ENCODE measurements at regions not wholly inside any gene's neighbourhood (a gene's known extent, or its start where the extent isn't known, plus 50 kb on each side); places are given as distances from the start of the nearest gene placed in this dataset.
A peak's percentile ranks its signal among the peaks of the same experiment; 100 is the strongest.

DNA sequence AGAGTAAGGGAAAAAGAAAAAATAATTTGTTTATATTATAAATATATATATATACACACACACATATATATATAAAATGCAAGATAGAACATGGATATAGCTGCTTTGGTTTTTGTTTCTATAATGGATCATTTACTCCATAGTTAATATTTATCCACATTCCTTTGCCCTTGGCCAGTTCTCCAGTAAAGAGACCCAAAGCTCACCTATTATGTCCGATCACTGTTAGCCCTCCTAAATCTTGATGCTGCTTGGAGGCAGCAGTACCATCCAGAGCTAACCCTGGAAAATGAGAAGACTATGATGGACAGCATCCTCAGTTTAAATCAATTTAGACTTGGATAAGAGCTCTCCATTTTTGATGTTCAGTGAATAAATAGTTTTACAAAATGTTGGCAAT lies 407.7 kb downstream of the PLPP3 start:
- no peak overlapping the region for H2BK12ac ChIP-seq (ENCODE audit: low read length)
- H2BK15ac ChIP-seq (ENCODE audit: low read length): no peak overlapping the region
- H3K4ac ChIP-seq (ENCODE audit: low read length): no peak overlapping the region
- H3K27ac ChIP-seq (replicated peaks; ENCODE audit: low read length): no peak overlapping the region
- DNase-seq (ENCODE audit: low spot score): no peak
- WGBS, 2 donors (ENCODE audit: extremely low coverage in 2 of 2, insufficient read length in 2 of 2, insufficient replicate concordance in 1 of 2): no CpG with 5 or more reads among the region's 1 CpG
- H3K4me1 ChIP-seq (ENCODE audit: control insufficient read depth in 2 of 2, insufficient read depth in 1 of 2, low read depth in 1 of 2, low read length in 2 of 2): no peaks in the 10 kb centered on the region
- H3K18ac ChIP-seq (ENCODE audit: low read length): no peak overlapping the region
- no peak overlapping the region for H3K4me2 ChIP-seq (ENCODE audit: insufficient read depth, low read length, poor library complexity, severe bottlenecking)
- no peak overlapping the region for H4K91ac ChIP-seq (ENCODE audit: low read depth, low read length, poor library complexity)
- H3K79me1 ChIP-seq (ENCODE audit: low read depth, low read length): no peaks in the 10 kb centered on the region
- H3K23ac ChIP-seq (ENCODE audit: low read depth, low read length, poor library complexity): no peak overlapping the region
- H3K14ac ChIP-seq (ENCODE audit: low read length): no peak overlapping the region
- H3K27me3 ChIP-seq (ENCODE audit: control insufficient read depth in 3 of 3, insufficient read depth in 3 of 3, low read depth in 1 of 3, low read length in 3 of 3): no peaks in the 10 kb centered on the region
- H2AK5ac ChIP-seq (ENCODE audit: low read depth, low read length): no peak overlapping the region
- H3K9me3 ChIP-seq (replicated peaks in 1 of 2; ENCODE audit: control insufficient read depth in 2 of 2, insufficient read depth in 1 of 2, low read depth in 1 of 2, low read length in 2 of 2): peaks cover 0 to 8% of the 10 kb centered on the region in 2 donors
- H2AFZ ChIP-seq (ENCODE audit: low read length): no peak overlapping the region
- H4K8ac ChIP-seq (ENCODE audit: low read depth, low read length): no peak overlapping the region
- no peaks in the 10 kb centered on the region for H3K36me3 ChIP-seq (replicated peaks in 1 of 2; ENCODE audit: control insufficient read depth in 2 of 2, insufficient read depth in 2 of 2, low read length in 2 of 2)
- no peak overlapping the region for H3K4me3 ChIP-seq (ENCODE audit: low read length in 2 of 2)
- no peak overlapping the region for H2BK5ac ChIP-seq (ENCODE audit: low read length)
- H2BK120ac ChIP-seq (ENCODE audit: low read depth, low read length): no peak overlapping the region
- H3K9ac ChIP-seq (ENCODE audit: low read depth, low read length, poor library complexity): no peak overlapping the region

DNA sequence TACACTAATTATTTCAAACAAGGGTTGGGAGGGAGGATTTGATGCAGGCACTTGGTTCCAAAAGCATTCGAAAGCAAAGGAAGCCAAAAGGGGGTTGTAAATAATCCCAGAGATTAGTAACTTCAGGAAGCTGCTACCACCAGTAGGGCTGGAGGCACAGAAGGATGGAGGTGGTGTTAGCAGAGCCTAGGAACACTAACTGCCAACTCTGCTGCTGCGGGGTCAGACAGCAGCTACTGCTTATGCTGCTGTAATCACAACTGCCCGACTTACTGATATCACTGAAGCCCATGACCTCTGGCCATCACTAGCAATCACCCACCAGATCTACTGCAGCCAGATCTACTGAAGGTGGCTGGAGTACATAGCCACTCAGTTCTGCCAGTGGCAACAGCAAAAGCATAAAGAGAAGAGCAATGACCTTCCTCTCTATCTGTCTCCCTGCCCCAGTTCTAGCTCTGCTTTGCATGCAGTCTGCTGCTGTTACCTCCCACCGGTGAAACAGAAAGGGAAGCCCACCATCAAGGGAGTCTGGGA lies 408.5 kb downstream of the PLPP3 start:
- Histone ChIP-seq H3K4me3 (ENCODE audit: low read length in 2 of 2) (no peak overlapping the region), H4K91ac (ENCODE audit: low read depth, low read length, poor library complexity) (no peak overlapping the region), H2BK120ac (ENCODE audit: low read depth, low read length) (no peak overlapping the region), H3K27me3 (ENCODE audit: control insufficient read depth in 3 of 3, insufficient read depth in 3 of 3, low read depth in 1 of 3, low read length in 3 of 3) (no peaks in the 10 kb centered on the region), H3K36me3 (replicated peaks in 1 of 2; ENCODE audit: control insufficient read depth in 2 of 2, insufficient read depth in 2 of 2, low read length in 2 of 2) (no peaks in the 10 kb centered on the region), H3K4me2 (ENCODE audit: insufficient read depth, low read length, poor library complexity, severe bottlenecking) (no peak overlapping the region), H3K79me1 (ENCODE audit: low read depth, low read length) (no peaks in the 10 kb centered on the region), H2BK12ac (ENCODE audit: low read length) (no peak overlapping the region), H3K18ac (ENCODE audit: low read length) (peak overlapping the region; percentile 49), H3K4me1 (ENCODE audit: control insufficient read depth in 2 of 2, insufficient read depth in 1 of 2, low read depth in 1 of 2, low read length in 2 of 2) (no peaks in the 10 kb centered on the region), H2AK5ac (ENCODE audit: low read depth, low read length) (no peak overlapping the region), H3K23ac (ENCODE audit: low read depth, low read length, poor library complexity) (no peak overlapping the region), H2BK5ac (ENCODE audit: low read length) (no peak overlapping the region), H3K4ac (ENCODE audit: low read length) (no peak overlapping the region), H3K9me3 (replicated peaks in 1 of 2; ENCODE audit: control insufficient read depth in 2 of 2, insufficient read depth in 1 of 2, low read depth in 1 of 2, low read length in 2 of 2) (peaks cover 0 to 8% of the 10 kb centered on the region in 2 donors), H3K14ac (ENCODE audit: low read length) (no peak overlapping the region), H4K8ac (ENCODE audit: low read depth, low read length) (no peak overlapping the region), H3K9ac (ENCODE audit: low read depth, low read length, poor library complexity) (no peak overlapping the region), H2AFZ (ENCODE audit: low read length) (peak overlapping the region; percentile 42), H2BK15ac (ENCODE audit: low read length) (no peak overlapping the region), H3K27ac (replicated peaks; ENCODE audit: low read length) (no peak overlapping the region)
- no CpG with 5 or more reads among the region's 4 CpGs for WGBS, 2 donors (ENCODE audit: extremely low coverage in 2 of 2, insufficient read length in 2 of 2, insufficient replicate concordance in 1 of 2)
- DNase-seq (ENCODE audit: low spot score): no peak

DNA sequence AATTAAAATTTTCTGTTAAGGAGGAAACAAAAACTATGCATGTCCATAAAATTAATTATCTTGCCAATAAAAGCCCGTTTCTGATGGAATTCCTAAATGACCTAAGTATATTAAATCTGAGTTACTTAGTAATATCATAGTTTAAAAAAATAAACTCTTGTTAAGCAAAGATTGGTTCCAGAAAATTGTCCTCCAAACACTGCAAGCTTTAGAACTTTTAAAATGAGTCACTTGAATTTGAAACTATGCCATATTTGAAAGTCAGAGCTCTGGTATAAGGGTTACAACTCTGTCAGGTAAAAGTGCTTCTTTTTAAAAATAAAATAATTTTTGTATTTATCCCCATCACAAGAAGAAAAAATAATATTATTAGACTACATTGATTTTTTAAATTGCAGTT lies 409.5 kb downstream of the PLPP3 start:
- Histone ChIP-seq H3K9ac (ENCODE audit: low read depth, low read length, poor library complexity) (no peak overlapping the region), H3K23ac (ENCODE audit: low read depth, low read length, poor library complexity) (no peak overlapping the region), H2BK12ac (ENCODE audit: low read length) (no peak overlapping the region), H2AFZ (ENCODE audit: low read length) (no peak overlapping the region), H4K91ac (ENCODE audit: low read depth, low read length, poor library complexity) (no peak overlapping the region), H3K4ac (ENCODE audit: low read length) (no peak overlapping the region), H2BK5ac (ENCODE audit: low read length) (no peak overlapping the region), H3K14ac (ENCODE audit: low read length) (no peak overlapping the region), H3K9me3 (replicated peaks in 1 of 2; ENCODE audit: control insufficient read depth in 2 of 2, insufficient read depth in 1 of 2, low read depth in 1 of 2, low read length in 2 of 2) (peaks cover 0 to 8% of the 10 kb centered on the region in 2 donors), H2BK15ac (ENCODE audit: low read length) (no peak overlapping the region), H4K8ac (ENCODE audit: low read depth, low read length) (no peak overlapping the region), H3K27ac (replicated peaks; ENCODE audit: low read length) (no peak overlapping the region), H3K79me1 (ENCODE audit: low read depth, low read length) (no peaks in the 10 kb centered on the region), H3K4me3 (ENCODE audit: low read length in 2 of 2) (no peak overlapping the region), H3K4me1 (ENCODE audit: control insufficient read depth in 2 of 2, insufficient read depth in 1 of 2, low read depth in 1 of 2, low read length in 2 of 2) (no peaks in the 10 kb centered on the region), H3K18ac (ENCODE audit: low read length) (no peak overlapping the region), H2AK5ac (ENCODE audit: low read depth, low read length) (no peak overlapping the region), H2BK120ac (ENCODE audit: low read depth, low read length) (no peak overlapping the region), H3K27me3 (ENCODE audit: control insufficient read depth in 3 of 3, insufficient read depth in 3 of 3, low read depth in 1 of 3, low read length in 3 of 3) (no peaks in the 10 kb centered on the region), H3K4me2 (ENCODE audit: insufficient read depth, low read length, poor library complexity, severe bottlenecking) (no peak overlapping the region), H3K36me3 (replicated peaks in 1 of 2; ENCODE audit: control insufficient read depth in 2 of 2, insufficient read depth in 2 of 2, low read length in 2 of 2) (no peaks in the 10 kb centered on the region)
- no peak for DNase-seq (ENCODE audit: low spot score)
- no CpG with 5 or more reads among the region's 1 CpG for WGBS, 2 donors (ENCODE audit: extremely low coverage in 2 of 2, insufficient read length in 2 of 2, insufficient replicate concordance in 1 of 2)

DNA sequence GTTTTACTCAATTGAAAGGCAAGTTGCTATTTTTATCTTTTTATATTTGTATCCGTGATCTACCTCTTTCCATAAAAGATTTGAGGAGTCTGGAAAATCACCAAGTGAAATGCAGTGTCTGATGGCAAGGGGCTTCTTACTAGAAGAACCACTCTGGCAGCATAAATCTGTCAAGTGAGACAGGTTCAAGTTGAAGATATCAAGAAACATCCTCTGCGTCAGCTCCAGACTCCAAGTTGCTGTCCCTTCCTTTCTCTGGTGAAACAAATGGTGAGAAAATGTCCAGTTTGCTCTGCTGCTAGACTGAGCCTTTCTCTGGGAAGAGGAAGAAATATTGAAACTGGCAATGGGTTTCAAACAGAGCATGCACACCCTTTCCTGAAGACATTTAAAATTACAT lies 411.2 kb downstream of the PLPP3 start:
- no peaks in the 10 kb centered on the region for H3K4me1 ChIP-seq (ENCODE audit: control insufficient read depth in 2 of 2, insufficient read depth in 1 of 2, low read depth in 1 of 2, low read length in 2 of 2)
- no peak overlapping the region for H3K23ac ChIP-seq (ENCODE audit: low read depth, low read length, poor library complexity)
- no peak for DNase-seq (ENCODE audit: low spot score)
- H3K27ac ChIP-seq (replicated peaks; ENCODE audit: low read length): no peak overlapping the region
- no CpG with 5 or more reads among the region's 2 CpGs for WGBS, 2 donors (ENCODE audit: extremely low coverage in 2 of 2, insufficient read length in 2 of 2, insufficient replicate concordance in 1 of 2)
- no peak overlapping the region for H2BK15ac ChIP-seq (ENCODE audit: low read length)
- no peak overlapping the region for H2AFZ ChIP-seq (ENCODE audit: low read length)
- no peak overlapping the region for H3K18ac ChIP-seq (ENCODE audit: low read length)
- H3K4me2 ChIP-seq (ENCODE audit: insufficient read depth, low read length, poor library complexity, severe bottlenecking): no peak overlapping the region
- no peak overlapping the region for H2BK12ac ChIP-seq (ENCODE audit: low read length)
- no peak overlapping the region for H2AK5ac ChIP-seq (ENCODE audit: low read depth, low read length)
- H2BK120ac ChIP-seq (ENCODE audit: low read depth, low read length): no peak overlapping the region
- no peak overlapping the region for H4K8ac ChIP-seq (ENCODE audit: low read depth, low read length)
- no peak overlapping the region for H3K4me3 ChIP-seq (ENCODE audit: low read length in 2 of 2)
- no peak overlapping the region for H3K14ac ChIP-seq (ENCODE audit: low read length)
- H3K36me3 ChIP-seq (replicated peaks in 1 of 2; ENCODE audit: control insufficient read depth in 2 of 2, insufficient read depth in 2 of 2, low read length in 2 of 2): no peaks in the 10 kb centered on the region
- no peak overlapping the region for H4K91ac ChIP-seq (ENCODE audit: low read depth, low read length, poor library complexity)
- no peak overlapping the region for H3K9ac ChIP-seq (ENCODE audit: low read depth, low read length, poor library complexity)
- H3K4ac ChIP-seq (ENCODE audit: low read length): no peak overlapping the region
- peaks cover 0 to 4% of the 10 kb centered on the region in 2 donors for H3K9me3 ChIP-seq (replicated peaks in 1 of 2; ENCODE audit: control insufficient read depth in 2 of 2, insufficient read depth in 1 of 2, low read depth in 1 of 2, low read length in 2 of 2)
- no peaks in the 10 kb centered on the region for H3K79me1 ChIP-seq (ENCODE audit: low read depth, low read length)
- H2BK5ac ChIP-seq (ENCODE audit: low read length): no peak overlapping the region
- no peaks in the 10 kb centered on the region for H3K27me3 ChIP-seq (ENCODE audit: control insufficient read depth in 3 of 3, insufficient read depth in 3 of 3, low read depth in 1 of 3, low read length in 3 of 3)

All from neuronal stem cell (in vitro differentiated cells).